GM23338 (cell line): ENCODE measurements at regions not wholly inside any gene's neighbourhood (a gene's known extent, or its start where the extent isn't known, plus 50 kb on each side); places are given as distances from the start of the nearest gene placed in this dataset.

ENCODE experiments used
- ATAC-seq: fragments of 200-7000 bp; cut with Tn5 transposase; 3 replicates; pipeline ENCODE4 v1.9.1; 2020
- DNase-seq: peaks from one replicate; pipeline ENCODE4 v3.0.0-alpha.2; 2015; ENCODE audit warnings: low spot score
- H2AFZ ChIP-seq: fragments of 200-600 bp; sonication (generic); 2 replicates; pipeline ENCODE4 v1.8.0; 2016; ENCODE audit warnings: antibody characterized with exemption, mild to moderate bottlenecking, moderate library complexity
- H3F3A ChIP-seq: fragments of 200-600 bp; sonication (generic); replicated peaks from 2 replicates; pipeline ENCODE4 v1.8.0; 2017; ENCODE audit warnings: antibody characterized with exemption, mixed run types, low read depth
- H3K27ac ChIP-seq: fragments of 200-600 bp; sonication (generic); 2 replicates; pipeline ENCODE4 v1.6.1; 2016; ENCODE audit warnings: low read depth
- H3K27me3 ChIP-seq: fragments of 200-600 bp; sonication (generic); 2 replicates; pipeline ENCODE4 v1.8.0; 2016; ENCODE audit warnings: mild to moderate bottlenecking, mixed run types, moderate library complexity; ENCODE audit not compliant: insufficient read depth
- H3K36me3 ChIP-seq: fragments of 200-600 bp; sonication (generic); 2 replicates; pipeline ENCODE4 v1.8.0; 2016; ENCODE audit warnings: mild to moderate bottlenecking; ENCODE audit not compliant: insufficient read depth
- H3K4me1 ChIP-seq: fragments of 200-600 bp; sonication (generic); 2 replicates; pipeline ENCODE4 v1.8.0; 2016; ENCODE audit warnings: mild to moderate bottlenecking, moderate library complexity; ENCODE audit not compliant: insufficient read depth
- H3K4me2 ChIP-seq: fragments of 200-600 bp; sonication (generic); 2 replicates; pipeline ENCODE4 v1.7.1; 2017; ENCODE audit warnings: mixed run types
- H3K4me3 ChIP-seq: fragments of 200-600 bp; sonication (generic); 2 replicates; pipeline ENCODE4 v1.6.1; 2016; ENCODE audit warnings: mixed run types
- H3K79me2 ChIP-seq: fragments of 200-600 bp; sonication (generic); replicated peaks from 2 replicates; pipeline ENCODE4 v1.8.0; 2017; ENCODE audit warnings: mild to moderate bottlenecking; ENCODE audit not compliant: insufficient read depth
- H3K9me2 ChIP-seq: fragments of 200-600 bp; sonication (generic); 2 replicates; pipeline ENCODE4 v1.8.0; 2017; ENCODE audit not compliant: insufficient read depth
- H4K20me1 ChIP-seq: fragments of 200-600 bp; sonication (generic); replicated peaks from 2 replicates; pipeline ENCODE4 v1.8.0; 2017; ENCODE audit warnings: mild to moderate bottlenecking; ENCODE audit not compliant: insufficient read depth
- H3K27ac Mint-ChIP-seq: 2 replicates; pipeline ENCODE4 v1.8.0; 2020; ENCODE audit warnings: inconsistent platforms, mild to moderate bottlenecking, moderate library complexity, mixed read lengths
- H3K27me3 Mint-ChIP-seq: 3 replicates; pipeline ENCODE4 v1.8.0; 2022; ENCODE audit warnings: low read depth, mild to moderate bottlenecking, moderate library complexity, mixed read lengths, inconsistent platforms; ENCODE audit not compliant: insufficient read depth, poor library complexity
- H3K36me3 Mint-ChIP-seq: 3 replicates; pipeline ENCODE4 v1.8.0; 2021; ENCODE audit warnings: low read depth, mild to moderate bottlenecking, inconsistent platforms, moderate library complexity, mixed read lengths
- H3K4me1 Mint-ChIP-seq: 3 replicates; pipeline ENCODE4 v1.8.0; 2020; ENCODE audit warnings: mild to moderate bottlenecking, inconsistent platforms, mixed read lengths
- H3K4me3 Mint-ChIP-seq: 3 replicates; pipeline ENCODE4 v1.8.0; 2021; ENCODE audit warnings: moderate library complexity, mild to moderate bottlenecking, inconsistent platforms, mixed read lengths
- H3K9me3 Mint-ChIP-seq: 3 replicates; pipeline ENCODE4 v1.8.0; 2020; ENCODE audit warnings: moderate library complexity, mild to moderate bottlenecking, inconsistent platforms, mixed read lengths
- CREB1 ChIP-seq: fragments of 250-450 bp; sonication (Bioruptor Pico); IDR thresholded peaks from 2 replicates; pipeline ENCODE4 v1.5.0; 2020; ENCODE audit warnings: low read depth, mild to moderate bottlenecking, moderate library complexity
- ETS1 ChIP-seq: IDR thresholded peaks from 2 replicates; pipeline ENCODE4 v1.6.1; 2016; ENCODE audit warnings: antibody characterized with exemption
- EZH2 ChIP-seq: fragments of 200-600 bp; sonication (generic); IDR thresholded peaks from one replicate; pipeline ENCODE4 v1.8.0; 2017; ENCODE audit warnings: antibody characterized with exemption, mild to moderate bottlenecking, low read depth; ENCODE audit not compliant: unreplicated experiment
- EZH2phosphoT487 ChIP-seq: fragments of 200-600 bp; sonication (generic); IDR thresholded peaks from one replicate; pipeline ENCODE4 v1.8.1; 2018; ENCODE audit warnings: antibody characterized with exemption; ENCODE audit not compliant: unreplicated experiment
- JUNB ChIP-seq: IDR thresholded peaks from one replicate; pipeline ENCODE4 v1.6.1; 2016; ENCODE audit warnings: antibody characterized with exemption; ENCODE audit not compliant: unreplicated experiment
- NANOG ChIP-seq: IDR thresholded peaks from 2 replicates; pipeline ENCODE4 v1.6.1; 2016; ENCODE audit warnings: antibody characterized with exemption, borderline replicate concordance
- POLR2AphosphoS5 ChIP-seq: IDR thresholded peaks from 2 replicates; pipeline ENCODE4 v1.6.1; 2016; ENCODE audit warnings: antibody characterized with exemption, low read depth
- REST ChIP-seq: IDR thresholded peaks from one replicate; pipeline ENCODE4 v1.6.1; 2018; ENCODE audit warnings: antibody characterized with exemption; ENCODE audit not compliant: unreplicated experiment
- STAT1 ChIP-seq: IDR thresholded peaks from one replicate; pipeline ENCODE4 v1.6.1; 2016; ENCODE audit warnings: antibody characterized with exemption; ENCODE audit not compliant: unreplicated experiment
- ZNF114 ChIP-seq: fragments of 250-450 bp; sonication (Bioruptor Pico); IDR thresholded peaks from 2 replicates; pipeline ENCODE4 v1.5.0; 2020; ENCODE audit warnings: mild to moderate bottlenecking, moderate library complexity
- ZNF331 ChIP-seq: fragments of 250-450 bp; sonication (Bioruptor Pico); IDR thresholded peaks from 2 replicates; pipeline ENCODE4 v1.5.0; 2020; ENCODE audit warnings: low read depth, mild to moderate bottlenecking, moderate library complexity
- TF ChIP-seq, protein P1 (sequence below), 2 experiments: fragments of 200-600 bp in 1 of 2; sonication (generic) in 1 of 2; conservative IDR thresholded peaks; 2 replicates each; pipeline versions ENCODE4 v1.5.1 to v1.6.1; 2016 to 2017; ENCODE audit warnings: antibody characterized with exemption in 2 of 2, low read depth in 2 of 2, mild to moderate bottlenecking in 2 of 2, moderate library complexity in 1 of 2

DNA sequence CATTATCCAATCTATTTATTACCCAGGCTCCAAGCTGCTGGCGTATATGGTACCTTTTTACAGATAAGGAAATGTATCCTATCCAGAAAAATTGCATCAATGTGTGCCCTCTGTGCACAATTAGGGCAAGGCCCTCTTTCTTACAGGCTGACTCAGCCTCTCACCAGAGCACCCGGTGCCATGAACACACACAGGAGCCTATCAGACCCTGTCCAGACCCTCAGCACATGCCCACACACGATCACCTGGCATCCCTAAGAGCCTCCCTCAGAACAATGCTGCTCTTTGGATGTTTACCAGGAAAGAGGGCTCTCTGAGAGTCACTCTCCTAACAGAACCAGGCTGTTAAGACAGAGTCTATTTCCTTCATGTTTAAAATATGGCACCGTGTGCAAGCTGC lies 460.0 kb upstream of the TBL1XR1 start:
- TF ChIP-seq NANOG (no peak), ZNF114 (CRISPR knock-in tag) (no peak)
- Histone ChIP-seq H3K27me3 (no peaks in the 10 kb centered on the region), H3K36me3 (no peaks in the 10 kb centered on the region), H3K27ac (no peak overlapping the region), H3K4me1 (no peaks in the 10 kb centered on the region), H3K9me2 (no peaks in the 10 kb centered on the region; the same call in 1 of the 2 replicates), H2AFZ (no peak overlapping the region), H3K4me2 (no peak overlapping the region), H3K79me2 (no peaks in the 10 kb centered on the region), H3K4me3 (no peak overlapping the region), H3F3A (no peaks in the 10 kb centered on the region), H4K20me1 (no peaks in the 10 kb centered on the region)
- ATAC-seq (no peak), DNase-seq (no peak)
- Mint-ChIP-seq H3K36me3 (no peaks in the 10 kb centered on the region; the same call in 2 of the 3 replicates), H3K4me3 (no peak overlapping the region), H3K4me1 (no peaks in the 10 kb centered on the region), H3K9me3 (peaks cover 3% of the 10 kb centered on the region; the same call in 2 of the 3 replicates), H3K27me3 (peaks cover 2% of the 10 kb centered on the region), H3K27ac (no peak overlapping the region)

DNA sequence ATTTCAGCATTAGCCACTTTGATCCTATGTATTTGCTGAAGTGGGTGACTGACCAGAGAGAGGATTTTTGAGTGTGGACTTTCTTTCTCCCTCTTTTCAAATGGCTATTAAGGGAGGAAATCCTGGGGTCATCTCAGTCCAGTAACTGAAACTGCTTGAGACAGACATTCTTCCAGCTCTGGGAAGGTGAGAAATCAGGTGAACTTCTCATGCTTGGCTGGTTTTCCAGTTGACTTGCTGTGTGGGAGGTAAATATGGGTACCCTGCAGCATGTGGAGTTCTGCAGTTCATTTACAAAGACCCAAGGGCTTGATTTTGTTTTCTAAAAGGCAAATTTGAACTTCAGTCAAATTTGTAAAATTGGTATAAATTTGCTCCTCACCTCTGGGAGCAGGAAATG lies 461.1 kb upstream of the TBL1XR1 start:
- Histone ChIP-seq H3K4me1 (no peaks in the 10 kb centered on the region), H4K20me1 (no peaks in the 10 kb centered on the region), H3K9me2 (no peaks in the 10 kb centered on the region; the same call in 1 of the 2 replicates), H3K4me2 (no peak overlapping the region), H3F3A (no peaks in the 10 kb centered on the region), H3K27me3 (no peaks in the 10 kb centered on the region), H3K79me2 (no peaks in the 10 kb centered on the region), H3K27ac (no peak overlapping the region), H3K36me3 (no peaks in the 10 kb centered on the region), H3K4me3 (no peak overlapping the region), H2AFZ (no peak overlapping the region)
- no peaks in the 10 kb centered on the region for H3K4me1 Mint-ChIP-seq
- no peak overlapping the region for H3K4me3 Mint-ChIP-seq
- no peak overlapping the region for H3K27ac Mint-ChIP-seq
- H3K36me3 Mint-ChIP-seq: no peaks in the 10 kb centered on the region; the same call in 2 of the 3 replicates
- DNase-seq: no peak
- ATAC-seq: no peak
- peaks cover 5% of the 10 kb centered on the region for H3K9me3 Mint-ChIP-seq
- peaks cover 2% of the 10 kb centered on the region for H3K27me3 Mint-ChIP-seq
- no peak for TF ChIP-seq NANOG
- TF ChIP-seq ETS1: no peak
- no peak for TF ChIP-seq EZH2
- TF ChIP-seq ZNF114 (CRISPR knock-in tag): no peak
- TF ChIP-seq CREB1 (CRISPR knock-in tag): no peak
- TF ChIP-seq ZNF331: no peak
- TF ChIP-seq POLR2AphosphoS5: no peak
- TF ChIP-seq, protein P1, sequence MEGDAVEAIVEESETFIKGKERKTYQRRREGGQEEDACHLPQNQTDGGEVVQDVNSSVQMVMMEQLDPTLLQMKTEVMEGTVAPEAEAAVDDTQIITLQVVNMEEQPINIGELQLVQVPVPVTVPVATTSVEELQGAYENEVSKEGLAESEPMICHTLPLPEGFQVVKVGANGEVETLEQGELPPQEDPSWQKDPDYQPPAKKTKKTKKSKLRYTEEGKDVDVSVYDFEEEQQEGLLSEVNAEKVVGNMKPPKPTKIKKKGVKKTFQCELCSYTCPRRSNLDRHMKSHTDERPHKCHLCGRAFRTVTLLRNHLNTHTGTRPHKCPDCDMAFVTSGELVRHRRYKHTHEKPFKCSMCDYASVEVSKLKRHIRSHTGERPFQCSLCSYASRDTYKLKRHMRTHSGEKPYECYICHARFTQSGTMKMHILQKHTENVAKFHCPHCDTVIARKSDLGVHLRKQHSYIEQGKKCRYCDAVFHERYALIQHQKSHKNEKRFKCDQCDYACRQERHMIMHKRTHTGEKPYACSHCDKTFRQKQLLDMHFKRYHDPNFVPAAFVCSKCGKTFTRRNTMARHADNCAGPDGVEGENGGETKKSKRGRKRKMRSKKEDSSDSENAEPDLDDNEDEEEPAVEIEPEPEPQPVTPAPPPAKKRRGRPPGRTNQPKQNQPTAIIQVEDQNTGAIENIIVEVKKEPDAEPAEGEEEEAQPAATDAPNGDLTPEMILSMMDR (conservative IDR thresholded peaks at IDR 0.05; ENCODE audit: low read depth in 2 of 2): no peak
- no peak for TF ChIP-seq EZH2phosphoT487
- TF ChIP-seq JUNB: no peak
- no peak for TF ChIP-seq REST
- no peak for TF ChIP-seq STAT1
